B cell (primary cell): ENCODE measurements at regions not wholly inside any gene's neighbourhood (a gene's known extent, or its start where the extent isn't known, plus 50 kb on each side); places are given as distances from the start of the nearest gene placed in this dataset.
"Not testable (repeated sequence)": the region's sequence is repeated elsewhere in the genome, so short reads cannot be mapped to it uniquely, and the experiment has no call there.

ENCODE experiments used
- ATAC-seq: fragments of 200-7000 bp; cut with Tn5 transposase; one replicate; pipeline ENCODE4 v1.10.0; 2021; ENCODE audit warnings: low read depth, mild to moderate bottlenecking, moderate number of reproducible peaks, moderate library complexity
- CTCF ChIA-PET: fragments of 350-600 bp; sonication (Branson Sonifier 250); formaldehyde crosslinking; loops from one replicate; lab custom pipeline; 2021; ENCODE audit warnings: antibody characterized with exemption, inconsistent platforms; lab: Charles Lee
- POLR2A ChIA-PET: fragments of 350-600 bp; sonication (Branson Sonifier 250); formaldehyde crosslinking; loops from one replicate; lab custom pipeline; 2021; ENCODE audit warnings: antibody characterized with exemption; lab: Charles Lee
- DNase-seq: peaks from one replicate; pipeline ENCODE4 v3.0.0; 2013
- H2AFZ ChIP-seq: 2 replicates; pipeline ENCODE4 v1.6.1; 2012; ENCODE audit warnings: mild to moderate bottlenecking, low read depth, low read length; ENCODE audit not compliant: insufficient read depth, poor library complexity, severe bottlenecking
- H3K27ac ChIP-seq, 2 donors: 1 replicate in 1 of 2; 2 replicates in 1 of 2; pipeline ENCODE4 v1.5.1; 2012 to 2013; ENCODE audit warnings: low read length in 2 of 2, mild to moderate bottlenecking in 2 of 2, moderate library complexity in 1 of 2
- H3K27me3 ChIP-seq, 4 experiments: fragments of 200-600 bp in 1 of 4; sonication (generic) in 1 of 4; replicated peaks in 1 of 4; 1 replicate in 2 of 4; 2 replicates in 2 of 4; pipeline versions ENCODE4 v1.6.1 to v1.7.0; 2013 to 2016; ENCODE audit warnings: low read length in 3 of 4, mild to moderate bottlenecking in 2 of 4, mixed read lengths in 1 of 4, moderate library complexity in 1 of 4; ENCODE audit not compliant: insufficient read depth in 4 of 4, control insufficient read depth in 3 of 4; ENCODE audit errors: control extremely low read depth in 1 of 4
- H3K36me3 ChIP-seq, 2 experiments: replicated peaks in 1 of 2; 1 replicate in 1 of 2; 2 replicates in 1 of 2; pipeline versions ENCODE4 v1.6.1 to v1.7.1; 2013; ENCODE audit warnings: low read length in 1 of 2; ENCODE audit not compliant: insufficient read depth in 2 of 2, control insufficient read depth in 1 of 2; ENCODE audit errors: control extremely low read depth in 1 of 2, extremely low read depth in 1 of 2
- H3K4me1 ChIP-seq, 2 donors: fragments of 200-600 bp in 1 of 2; sonication (generic) in 1 of 2; 1 replicate in 1 of 2; 2 replicates in 1 of 2; pipeline versions ENCODE4 v1.5.1 to v1.6.1; 2013 to 2017; ENCODE audit warnings: low read length in 2 of 2; ENCODE audit not compliant: control insufficient read depth in 2 of 2, insufficient read depth in 2 of 2
- H3K4me2 ChIP-seq: replicated peaks from 2 replicates; pipeline ENCODE3; 2012; ENCODE audit warnings: mild to moderate bottlenecking, low read depth, low read length; ENCODE audit not compliant: poor library complexity, severe bottlenecking
- H3K4me3 ChIP-seq, 5 experiments: fragments of 200-600 bp in 1 of 5; sonication (generic) in 1 of 5; 1 replicate in 3 of 5; 2 replicates in 2 of 5; pipeline versions ENCODE4 v1.5.1 to v1.7.0; 2011 to 2016; ENCODE audit warnings: low read length in 4 of 5, mild to moderate bottlenecking in 4 of 5, low read depth in 2 of 5, control low read depth in 1 of 5, moderate library complexity in 1 of 5; ENCODE audit not compliant: insufficient read depth in 1 of 5; ENCODE audit errors: control extremely low read depth in 1 of 5, extremely low read depth in 1 of 5
- H3K79me2 ChIP-seq: fragments of 200-600 bp; sonication (generic); one replicate; pipeline ENCODE4 v1.6.0; 2016; ENCODE audit warnings: low read length; ENCODE audit not compliant: control insufficient read depth, insufficient read depth
- H3K9ac ChIP-seq: fragments of 200-600 bp; sonication (generic); 2 replicates; pipeline ENCODE4 v1.6.1; 2017; ENCODE audit warnings: mild to moderate bottlenecking, low read length, moderate library complexity
- H3K9me3 ChIP-seq, 3 donors: one replicate each; pipeline versions ENCODE4 v1.6.1 to v1.7.1; 2013; ENCODE audit warnings: low read length in 2 of 3; ENCODE audit not compliant: control insufficient read depth in 2 of 3, insufficient read depth in 1 of 3; ENCODE audit errors: control extremely low read depth in 1 of 3
- H4K20me1 ChIP-seq: 2 replicates; pipeline ENCODE4 v1.6.0; 2012; ENCODE audit warnings: mild to moderate bottlenecking, low read length; ENCODE audit not compliant: insufficient read depth, control insufficient read depth, poor library complexity, severe bottlenecking
- H3K27ac Mint-ChIP-seq: one replicate; pipeline ENCODE4 v1.8.0; 2021; ENCODE audit warnings: mixed read lengths
- H3K27me3 Mint-ChIP-seq: one replicate; pipeline ENCODE4 v1.8.0; 2021; ENCODE audit warnings: mixed read lengths
- H3K4me1 Mint-ChIP-seq: one replicate; pipeline ENCODE4 v1.8.0; 2021; ENCODE audit warnings: mixed read lengths
- H3K4me3 Mint-ChIP-seq: one replicate; pipeline ENCODE4 v1.8.0; 2021; ENCODE audit warnings: mixed read lengths
- H3K9me3 Mint-ChIP-seq: one replicate; pipeline ENCODE4 v1.8.0; 2022; ENCODE audit warnings: mixed read lengths; ENCODE audit not compliant: insufficient read depth
- CTCF ChIP-seq: fragments of 200-600 bp; IDR thresholded peaks from one replicate; pipeline ENCODE4 v1.8.0; 2022; ENCODE audit warnings: antibody characterized with exemption, mild to moderate bottlenecking
- EZH2 ChIP-seq: IDR thresholded peaks from 2 replicates; pipeline ENCODE4 v1.6.1; 2012; ENCODE audit warnings: borderline replicate concordance, low read depth, mild to moderate bottlenecking, moderate library complexity, low read length; ENCODE audit not compliant: insufficient read depth, poor library complexity, severe bottlenecking
- WGBS: methylation state at CpG from one replicate; pipeline ENCODE4 v1.1.5; 2013; ENCODE audit warnings: missing lambda C conversion rate; ENCODE audit not compliant: insufficient coverage; 5-methylcytosine and 5-hydroxymethylcytosine counted together
- intact Hi-C: fragments of 100-400 bp; cut with micrococcal nuclease; formaldehyde crosslinking; loops from one replicate; pipeline ENCODE4 v1.10.0; 2022

- Histone ChIP-seq H3K79me2 (no peaks in the 10 kb centered on the region), H3K4me2 (no peak overlapping the region), H3K36me3 (no peaks in the 10 kb centered on the region), H3K9me3 (peaks cover 0 to 7% (median 1%) of the 10 kb centered on the region in 3 donors), H3K4me3 (no peak overlapping the region), H3K27me3 (no peaks in the 10 kb centered on the region), H2AFZ (no peak overlapping the region), H3K27ac (no peak overlapping the region), H3K9ac (no peak overlapping the region), H3K4me1 (no peaks in the 10 kb centered on the region), H4K20me1 (no peaks in the 10 kb centered on the region)
- ATAC-seq (no peak), DNase-seq (no peak)
- POLR2A ChIA-PET = no interaction called here
- H3K4me1 Mint-ChIP-seq = no peaks in the 10 kb centered on the region
- no peak overlapping the region for H3K27ac Mint-ChIP-seq
- H3K27me3 Mint-ChIP-seq = no peaks in the 10 kb centered on the region
- CTCF ChIA-PET = no interaction called here
- no peaks in the 10 kb centered on the region for H3K9me3 Mint-ChIP-seq
- TF ChIP-seq EZH2 = no peak
- no peak for TF ChIP-seq CTCF
- intact Hi-C loops = no loop called here
- H3K4me3 Mint-ChIP-seq = no peak overlapping the region
- WGBS = 100% methylated on average over 3 of the region's 4 CpGs
Measured at GRCh38 chr13:66237411-66238062, 992.6 kb downstream of the PCDH9 start.

GRCh38 chr13:66234159-66234558 lies 996.0 kb downstream of the PCDH9 start:
- intact Hi-C loops = no loop called here
- Histone ChIP-seq H2AFZ (no peak overlapping the region), H3K9ac (no peak overlapping the region), H3K4me2 (no peak overlapping the region), H4K20me1 (no peaks in the 10 kb centered on the region), H3K79me2 (no peaks in the 10 kb centered on the region), H3K4me3 (no peak overlapping the region), H3K27me3 (no peaks in the 10 kb centered on the region), H3K27ac (no peak overlapping the region), H3K9me3 (peaks cover 0 to 7% (median 2%) of the 10 kb centered on the region in 3 donors), H3K36me3 (no peaks in the 10 kb centered on the region), H3K4me1 (no peaks in the 10 kb centered on the region)
- DNase-seq (no peak), ATAC-seq (no peak)
- Mint-ChIP-seq H3K4me3 (no peak overlapping the region), H3K4me1 (no peaks in the 10 kb centered on the region), H3K27me3 (no peaks in the 10 kb centered on the region), H3K27ac (no peak overlapping the region), H3K9me3 (no peaks in the 10 kb centered on the region)
- no peak for TF ChIP-seq CTCF
- WGBS = 67% methylated on average over 1 of the region's 1 CpG
- POLR2A ChIA-PET = no interaction called here
- CTCF ChIA-PET = no interaction called here

- H3K4me1 Mint-ChIP-seq, ATAC-seq, H3K27ac ChIP-seq, intact Hi-C loops, CTCF ChIA-PET, H3K79me2 ChIP-seq, H3K36me3 ChIP-seq, H3K4me3 ChIP-seq, H3K4me1 ChIP-seq, H2AFZ ChIP-seq, H3K9ac ChIP-seq, H3K9me3 Mint-ChIP-seq, H4K20me1 ChIP-seq, H3K9me3 ChIP-seq, POLR2A ChIA-PET, H3K4me3 Mint-ChIP-seq, H3K27me3 ChIP-seq, H3K27me3 Mint-ChIP-seq, DNase-seq, H3K4me2 ChIP-seq, H3K27ac Mint-ChIP-seq: not testable (repeated sequence)
- WGBS = no CpG with 5 or more reads among the region's 6 CpGs
Measured at GRCh38 chr13:66231958-66232357, 998.2 kb downstream of the PCDH9 start.
